ENCODE measurements at regions not wholly inside any gene's neighbourhood (a gene's known extent, or its start where the extent isn't known, plus 50 kb on each side); places are given as distances from the start of the nearest gene placed in this dataset.

DNA sequence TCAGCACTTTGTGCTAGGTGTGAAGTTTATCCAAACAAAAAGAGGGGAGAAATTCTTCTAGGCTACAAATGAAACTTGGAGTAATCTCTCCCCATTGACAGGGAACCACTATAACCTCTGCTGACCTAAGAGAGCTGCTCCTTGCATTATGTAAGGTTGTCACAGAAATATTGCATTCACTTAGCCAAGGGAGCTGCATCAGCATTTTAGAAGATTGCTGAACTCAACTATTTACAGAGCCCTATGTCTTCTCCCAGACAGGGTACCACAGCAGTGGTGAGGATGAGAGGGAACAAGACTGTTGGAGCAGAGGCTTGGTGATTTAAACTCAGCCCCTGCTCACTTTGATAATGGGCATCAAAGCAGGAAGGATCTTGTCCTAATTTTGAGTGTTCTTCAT is 362.0 kb downstream of the TMEM38B start:
- TF ChIP-seq, protein P1, sequence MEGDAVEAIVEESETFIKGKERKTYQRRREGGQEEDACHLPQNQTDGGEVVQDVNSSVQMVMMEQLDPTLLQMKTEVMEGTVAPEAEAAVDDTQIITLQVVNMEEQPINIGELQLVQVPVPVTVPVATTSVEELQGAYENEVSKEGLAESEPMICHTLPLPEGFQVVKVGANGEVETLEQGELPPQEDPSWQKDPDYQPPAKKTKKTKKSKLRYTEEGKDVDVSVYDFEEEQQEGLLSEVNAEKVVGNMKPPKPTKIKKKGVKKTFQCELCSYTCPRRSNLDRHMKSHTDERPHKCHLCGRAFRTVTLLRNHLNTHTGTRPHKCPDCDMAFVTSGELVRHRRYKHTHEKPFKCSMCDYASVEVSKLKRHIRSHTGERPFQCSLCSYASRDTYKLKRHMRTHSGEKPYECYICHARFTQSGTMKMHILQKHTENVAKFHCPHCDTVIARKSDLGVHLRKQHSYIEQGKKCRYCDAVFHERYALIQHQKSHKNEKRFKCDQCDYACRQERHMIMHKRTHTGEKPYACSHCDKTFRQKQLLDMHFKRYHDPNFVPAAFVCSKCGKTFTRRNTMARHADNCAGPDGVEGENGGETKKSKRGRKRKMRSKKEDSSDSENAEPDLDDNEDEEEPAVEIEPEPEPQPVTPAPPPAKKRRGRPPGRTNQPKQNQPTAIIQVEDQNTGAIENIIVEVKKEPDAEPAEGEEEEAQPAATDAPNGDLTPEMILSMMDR (IDR thresholded peaks at IDR 0.05; ENCODE audit: low read length): no peak
- no peak for TF ChIP-seq EZH2phosphoT487 (IDR thresholded peaks at IDR 0.05; ENCODE audit: low read length)
- no peak for TF ChIP-seq EZH2 (optimal IDR thresholded peaks at IDR 0.05; ENCODE audit: low read depth, low read length)
- Histone ChIP-seq H3K9me2 (replicated peaks; ENCODE audit: insufficient read depth, low read length) (no peaks in the 10 kb centered on the region), H4K20me1 (ENCODE audit: insufficient read depth, low read length) (no peaks in the 10 kb centered on the region), H3K4me1 (ENCODE audit: low read length) (no peaks in the 10 kb centered on the region), H3K4me2 (ENCODE audit: low read depth, low read length) (no peak overlapping the region), H3K9me3 (replicated peaks; ENCODE audit: insufficient read depth, low read length) (no peaks in the 10 kb centered on the region), H3K27me3 (replicated peaks; ENCODE audit: insufficient read depth, low read length) (no peaks in the 10 kb centered on the region), H3K4me3 (ENCODE audit: low read length) (no peak overlapping the region), H2AFZ (ENCODE audit: low read length) (no peak overlapping the region), H3K36me3 (replicated peaks; ENCODE audit: insufficient read depth, low read length) (no peaks in the 10 kb centered on the region), H3K27ac (ENCODE audit: low read length) (no peak overlapping the region), H3F3A (ENCODE audit: insufficient read depth, low read length) (no peaks in the 10 kb centered on the region), H3K9ac (ENCODE audit: low read length) (no peak overlapping the region), H3K79me2 (ENCODE audit: low read length) (no peaks in the 10 kb centered on the region)
- DNase-seq: no peak

DNA sequence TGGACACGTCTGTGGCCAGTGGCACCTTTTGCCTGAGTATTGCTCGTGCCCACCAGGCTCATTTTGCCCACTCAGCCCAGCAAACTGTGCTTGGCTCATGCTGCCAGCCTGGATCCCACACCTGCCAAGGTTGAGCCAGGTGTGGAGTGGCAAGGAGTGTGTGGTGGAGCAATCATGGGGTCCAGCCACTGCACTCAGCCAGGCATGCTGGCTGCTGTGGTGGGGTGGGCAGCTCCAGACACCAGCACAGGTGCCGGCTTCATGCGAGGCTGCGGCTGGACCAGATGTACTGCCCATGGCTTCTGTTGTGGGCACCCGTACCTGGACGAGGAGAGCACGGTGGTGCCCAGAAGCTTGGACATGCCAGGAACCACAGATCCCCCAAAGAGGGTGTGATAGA is 364.1 kb downstream of the TMEM38B start:
- H3K27me3 ChIP-seq (replicated peaks; ENCODE audit: insufficient read depth, low read length): no peaks in the 10 kb centered on the region
- H3K27ac ChIP-seq (ENCODE audit: low read length): no peak overlapping the region
- no peaks in the 10 kb centered on the region for H3K4me1 ChIP-seq (ENCODE audit: low read length)
- TF ChIP-seq, protein P1 (IDR thresholded peaks at IDR 0.05; ENCODE audit: low read length): no peak
- TF ChIP-seq EZH2 (optimal IDR thresholded peaks at IDR 0.05; ENCODE audit: low read depth, low read length) (no peak), EZH2phosphoT487 (IDR thresholded peaks at IDR 0.05; ENCODE audit: low read length) (no peak)
- H2AFZ ChIP-seq (ENCODE audit: low read length): no peak overlapping the region
- no peaks in the 10 kb centered on the region for H3K9me3 ChIP-seq (replicated peaks; ENCODE audit: insufficient read depth, low read length)
- no peaks in the 10 kb centered on the region for H3K36me3 ChIP-seq (replicated peaks; ENCODE audit: insufficient read depth, low read length)
- no peak for DNase-seq
- H3K4me3 ChIP-seq (ENCODE audit: low read length): no peak overlapping the region
- H3K9me2 ChIP-seq (replicated peaks; ENCODE audit: insufficient read depth, low read length): no peaks in the 10 kb centered on the region
- H3K79me2 ChIP-seq (ENCODE audit: low read length): no peaks in the 10 kb centered on the region
- no peaks in the 10 kb centered on the region for H3F3A ChIP-seq (ENCODE audit: insufficient read depth, low read length)
- no peaks in the 10 kb centered on the region for H4K20me1 ChIP-seq (ENCODE audit: insufficient read depth, low read length)
- H3K9ac ChIP-seq (ENCODE audit: low read length): no peak overlapping the region
- no peak overlapping the region for H3K4me2 ChIP-seq (ENCODE audit: low read depth, low read length)

DNA sequence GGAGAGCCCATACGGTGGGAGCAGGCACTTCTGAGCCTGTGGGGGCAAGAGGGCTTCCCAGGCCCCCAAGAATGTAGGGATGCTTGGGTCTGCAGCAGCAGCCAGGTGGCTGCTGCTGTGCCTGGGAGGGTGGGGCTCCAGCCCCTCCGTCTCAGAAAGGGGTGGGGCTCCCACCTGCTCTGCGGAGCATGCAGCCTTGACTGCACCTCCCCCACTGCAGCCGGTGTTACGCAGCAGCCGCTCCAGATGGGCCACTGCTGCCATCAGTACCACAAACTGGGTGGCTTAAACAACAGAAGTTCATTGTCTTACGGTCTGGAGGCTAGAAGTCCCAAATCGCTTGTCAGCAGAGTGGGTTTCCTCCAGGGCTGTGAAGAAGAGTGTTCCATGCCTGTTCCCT is 365.5 kb downstream of the TMEM38B start:
- Histone ChIP-seq H3K79me2 (ENCODE audit: low read length) (no peaks in the 10 kb centered on the region), H3F3A (ENCODE audit: insufficient read depth, low read length) (no peaks in the 10 kb centered on the region), H3K9me3 (replicated peaks; ENCODE audit: insufficient read depth, low read length) (no peaks in the 10 kb centered on the region), H3K27ac (ENCODE audit: low read length) (no peak overlapping the region), H3K4me1 (ENCODE audit: low read length) (no peaks in the 10 kb centered on the region), H3K4me2 (ENCODE audit: low read depth, low read length) (no peak overlapping the region), H3K9ac (ENCODE audit: low read length) (no peak overlapping the region), H4K20me1 (ENCODE audit: insufficient read depth, low read length) (no peaks in the 10 kb centered on the region), H2AFZ (ENCODE audit: low read length) (no peak overlapping the region), H3K27me3 (replicated peaks; ENCODE audit: insufficient read depth, low read length) (no peaks in the 10 kb centered on the region), H3K4me3 (ENCODE audit: low read length) (no peak overlapping the region), H3K9me2 (replicated peaks; ENCODE audit: insufficient read depth, low read length) (no peaks in the 10 kb centered on the region), H3K36me3 (replicated peaks; ENCODE audit: insufficient read depth, low read length) (no peaks in the 10 kb centered on the region)
- DNase-seq: no peak
- TF ChIP-seq EZH2phosphoT487 (IDR thresholded peaks at IDR 0.05; ENCODE audit: low read length) (no peak), EZH2 (optimal IDR thresholded peaks at IDR 0.05; ENCODE audit: low read depth, low read length) (no peak)
- TF ChIP-seq, protein P1 (IDR thresholded peaks at IDR 0.05; ENCODE audit: low read length): no peak

Measured in MM.1S (cell line).